Mesothelial cell of epicardium (in vitro differentiated cells): ENCODE measurements at regions not wholly inside any gene's neighbourhood (a gene's known extent, or its start where the extent isn't known, plus 50 kb on each side); places are given as distances from the start of the nearest gene placed in this dataset.

Experiments
- DNase-seq, 2 experiments: peaks; one replicate each; pipeline ENCODE4 v3.0.0; 2021; ENCODE audit warnings: low spot score in 2 of 2; ENCODE audit not compliant: unreplicated experiment in 2 of 2
- H3K27ac Mint-ChIP-seq: 2 replicates; pipeline ENCODE4 v1.8.0; 2021; ENCODE audit warnings: mixed read lengths
- H3K27me3 Mint-ChIP-seq: 2 replicates; pipeline ENCODE4 v1.8.0; 2021; ENCODE audit warnings: low read depth, mixed read lengths
- H3K36me3 Mint-ChIP-seq: 2 replicates; pipeline ENCODE4 v1.8.0; 2021; ENCODE audit warnings: mixed read lengths
- H3K4me1 Mint-ChIP-seq: 2 replicates; pipeline ENCODE4 v1.8.0; 2021; ENCODE audit warnings: mixed read lengths
- H3K4me3 Mint-ChIP-seq: 2 replicates; pipeline ENCODE4 v1.8.0; 2021; ENCODE audit warnings: mild to moderate bottlenecking, moderate library complexity, mixed read lengths
- H3K9me3 Mint-ChIP-seq: 2 replicates; pipeline ENCODE4 v1.8.0; 2021; ENCODE audit warnings: mixed read lengths
- TF ChIP-seq, protein P1 (sequence below): fragments of 200-600 bp; sonication (generic); IDR thresholded peaks from one replicate; pipeline ENCODE4 v1.5.0; 2021; ENCODE audit warnings: antibody characterized with exemption; ENCODE audit not compliant: unreplicated experiment

DNA sequence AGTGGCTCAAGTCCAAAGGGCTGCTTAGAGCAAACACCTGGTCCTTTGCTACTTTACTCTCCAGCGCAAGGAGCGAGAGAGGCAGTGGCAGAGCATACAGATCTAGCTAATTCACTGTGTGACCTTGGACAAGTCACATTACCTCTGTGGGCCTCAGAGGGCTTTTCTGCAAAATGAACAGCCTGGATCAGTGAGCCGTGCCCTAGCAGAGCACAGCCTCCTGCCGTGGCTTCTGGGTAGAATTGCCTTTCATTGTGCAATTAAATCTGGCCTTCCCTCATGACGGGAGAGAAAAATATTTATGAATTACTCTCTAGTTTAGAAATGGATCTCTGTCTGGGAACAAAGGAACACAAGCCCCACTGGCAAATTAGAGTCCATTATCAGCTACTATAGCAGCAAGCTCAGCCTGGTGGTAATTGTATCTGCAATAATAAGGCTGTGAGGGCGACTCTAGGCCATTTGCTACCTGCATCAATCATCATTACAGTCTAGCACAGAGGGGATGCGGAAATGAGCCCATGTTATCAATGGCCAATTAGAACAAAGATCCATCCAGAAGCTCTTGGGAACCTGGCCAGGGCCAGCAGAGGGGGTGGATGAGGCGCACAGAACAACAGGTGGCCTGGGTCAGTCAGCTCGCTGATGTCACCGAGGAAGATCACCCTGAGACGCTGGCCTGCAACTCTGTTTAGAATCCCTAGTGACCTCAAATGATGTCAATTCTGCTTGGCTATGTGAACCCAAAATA lies 114.2 kb upstream of the LY86 start:
- peaks cover 12% of the 10 kb centered on the region for H3K9me3 Mint-ChIP-seq
- H3K4me3 Mint-ChIP-seq = no peak overlapping the region
- no peaks in the 10 kb centered on the region for H3K4me1 Mint-ChIP-seq
- TF ChIP-seq, protein P1, sequence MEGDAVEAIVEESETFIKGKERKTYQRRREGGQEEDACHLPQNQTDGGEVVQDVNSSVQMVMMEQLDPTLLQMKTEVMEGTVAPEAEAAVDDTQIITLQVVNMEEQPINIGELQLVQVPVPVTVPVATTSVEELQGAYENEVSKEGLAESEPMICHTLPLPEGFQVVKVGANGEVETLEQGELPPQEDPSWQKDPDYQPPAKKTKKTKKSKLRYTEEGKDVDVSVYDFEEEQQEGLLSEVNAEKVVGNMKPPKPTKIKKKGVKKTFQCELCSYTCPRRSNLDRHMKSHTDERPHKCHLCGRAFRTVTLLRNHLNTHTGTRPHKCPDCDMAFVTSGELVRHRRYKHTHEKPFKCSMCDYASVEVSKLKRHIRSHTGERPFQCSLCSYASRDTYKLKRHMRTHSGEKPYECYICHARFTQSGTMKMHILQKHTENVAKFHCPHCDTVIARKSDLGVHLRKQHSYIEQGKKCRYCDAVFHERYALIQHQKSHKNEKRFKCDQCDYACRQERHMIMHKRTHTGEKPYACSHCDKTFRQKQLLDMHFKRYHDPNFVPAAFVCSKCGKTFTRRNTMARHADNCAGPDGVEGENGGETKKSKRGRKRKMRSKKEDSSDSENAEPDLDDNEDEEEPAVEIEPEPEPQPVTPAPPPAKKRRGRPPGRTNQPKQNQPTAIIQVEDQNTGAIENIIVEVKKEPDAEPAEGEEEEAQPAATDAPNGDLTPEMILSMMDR = no peak
- peaks cover 31% of the 10 kb centered on the region for H3K27me3 Mint-ChIP-seq
- no peaks in the 10 kb centered on the region for H3K36me3 Mint-ChIP-seq
- no peak overlapping the region for H3K27ac Mint-ChIP-seq
- DNase-seq = no peak

DNA sequence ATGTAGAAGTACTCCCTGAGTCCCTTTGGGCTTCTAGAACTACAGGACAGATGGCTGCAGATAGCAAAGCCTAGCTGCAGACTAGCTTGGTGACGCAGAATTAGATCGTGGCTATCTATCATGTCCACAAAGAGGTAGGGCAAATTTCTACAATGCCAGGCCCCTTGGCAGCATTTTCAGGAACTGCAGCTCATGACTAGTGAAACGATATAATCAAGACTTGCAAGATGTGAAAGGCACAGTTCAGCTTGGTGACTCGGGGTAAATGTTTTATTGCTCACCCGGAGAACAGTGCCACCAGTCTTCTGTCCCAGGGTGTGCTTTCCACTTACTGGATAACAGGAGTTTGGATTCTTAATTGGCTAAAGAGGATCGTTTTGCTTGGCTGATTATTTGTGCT lies 108.7 kb upstream of the LY86 start:
- TF ChIP-seq, protein P1 = no peak
- no peak for DNase-seq
- Mint-ChIP-seq H3K27ac (no peak overlapping the region), H3K4me3 (no peak overlapping the region), H3K4me1 (no peaks in the 10 kb centered on the region), H3K36me3 (no peaks in the 10 kb centered on the region), H3K9me3 (peaks cover 5% of the 10 kb centered on the region), H3K27me3 (peaks cover 42% of the 10 kb centered on the region)

DNA sequence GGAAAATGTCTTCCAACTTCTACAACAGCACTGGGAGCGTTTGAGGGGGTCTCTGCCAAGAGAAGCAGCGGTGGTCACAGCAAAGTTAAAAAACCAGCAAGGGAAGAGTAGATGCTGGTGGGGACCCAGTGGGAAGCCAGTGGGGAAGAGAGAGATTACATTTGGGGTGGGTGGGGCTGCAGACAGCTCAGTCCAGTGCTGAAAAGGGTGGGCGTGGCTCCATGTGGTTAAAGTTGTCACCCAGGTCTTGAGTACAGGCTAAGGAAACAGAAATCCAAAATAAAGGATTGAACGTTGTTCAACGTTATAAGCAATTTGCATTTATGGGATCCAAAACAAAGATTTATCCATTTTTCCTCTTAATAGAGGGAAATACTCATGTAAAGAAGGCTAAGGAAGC lies 106.3 kb upstream of the LY86 start:
- DNase-seq = no peak
- H3K27ac Mint-ChIP-seq = no peak overlapping the region
- no peaks in the 10 kb centered on the region for H3K36me3 Mint-ChIP-seq
- H3K27me3 Mint-ChIP-seq = peaks cover 48% of the 10 kb centered on the region
- peaks cover 5% of the 10 kb centered on the region for H3K9me3 Mint-ChIP-seq
- no peak overlapping the region for H3K4me3 Mint-ChIP-seq
- TF ChIP-seq, protein P1 = no peak
- no peaks in the 10 kb centered on the region for H3K4me1 Mint-ChIP-seq

DNA sequence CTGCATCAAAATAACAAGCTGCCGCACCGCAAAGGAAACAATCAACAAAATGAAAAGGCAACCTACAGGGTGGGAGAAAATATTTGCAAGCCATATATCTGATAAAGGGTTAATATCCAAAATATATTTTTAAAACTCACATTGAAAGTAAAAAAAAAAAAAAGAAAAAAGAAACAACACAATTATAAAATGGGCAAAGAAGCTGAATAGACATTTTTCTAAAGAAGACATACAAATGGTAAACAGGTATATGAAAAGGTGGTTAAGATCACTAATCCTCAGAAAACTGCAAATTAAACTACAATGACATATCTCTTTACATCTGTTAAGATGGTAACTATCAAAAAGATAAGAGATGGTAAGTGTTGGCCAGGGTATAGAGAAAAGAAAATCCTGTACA lies 105.4 kb upstream of the LY86 start:
- Mint-ChIP-seq H3K9me3 (peaks cover 5% of the 10 kb centered on the region), H3K4me1 (no peaks in the 10 kb centered on the region), H3K27ac (no peak overlapping the region), H3K4me3 (no peak overlapping the region), H3K36me3 (no peaks in the 10 kb centered on the region), H3K27me3 (peaks cover 46% of the 10 kb centered on the region)
- DNase-seq = no peak
- TF ChIP-seq, protein P1 = no peak

DNA sequence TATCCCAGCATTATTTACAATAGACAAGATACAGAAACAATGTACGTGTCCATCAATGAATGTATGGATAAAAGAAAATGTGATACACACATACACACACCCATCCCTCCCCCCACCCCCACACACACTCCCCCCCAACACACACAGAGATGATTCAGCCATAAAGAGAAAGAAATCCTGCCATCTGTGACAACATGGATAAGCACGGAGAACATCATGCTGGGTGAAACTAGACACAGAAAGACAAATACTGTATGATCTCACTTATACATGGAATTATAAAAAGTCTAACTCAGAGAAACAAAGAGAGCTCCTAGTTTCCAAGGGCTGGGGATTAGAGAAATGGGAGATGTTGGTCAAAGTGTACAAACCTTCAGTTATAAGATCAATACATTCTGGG lies 104.8 kb upstream of the LY86 start:
- H3K36me3 Mint-ChIP-seq = no peaks in the 10 kb centered on the region
- no peak overlapping the region for H3K4me3 Mint-ChIP-seq
- no peak for DNase-seq
- peaks cover 5% of the 10 kb centered on the region for H3K9me3 Mint-ChIP-seq
- peaks cover 41% of the 10 kb centered on the region for H3K27me3 Mint-ChIP-seq
- TF ChIP-seq, protein P1 = no peak
- H3K4me1 Mint-ChIP-seq = no peaks in the 10 kb centered on the region
- H3K27ac Mint-ChIP-seq = no peak overlapping the region
